ENCODE measurements at regions not wholly inside any gene's neighbourhood (a gene's known extent, or its start where the extent isn't known, plus 50 kb on each side); places are given as distances from the start of the nearest gene placed in this dataset.

DNA sequence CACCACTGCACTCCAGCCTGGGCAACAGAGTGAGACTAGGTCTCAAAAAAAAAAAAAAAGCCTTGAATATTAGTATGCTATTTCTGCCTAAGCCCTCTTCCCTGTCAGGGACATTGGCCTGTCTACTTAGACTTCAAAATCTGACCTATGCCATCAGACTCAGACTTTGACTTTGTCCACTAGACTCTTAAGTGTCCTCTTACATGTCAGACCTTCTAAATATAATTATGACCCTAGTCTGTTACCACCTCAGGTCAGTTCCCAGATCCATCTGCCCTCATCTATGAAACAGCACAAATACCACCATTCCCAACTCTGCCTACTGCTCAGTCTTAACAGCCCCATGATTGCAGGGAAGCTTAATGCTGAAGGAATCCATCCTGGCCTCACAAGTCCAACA lies 244.6 kb downstream of the ZEB2 start:
- DNase-seq (ENCODE audit: extremely low read depth, low read depth) = no peak
- TF ChIP-seq CTCF (IDR thresholded peaks at IDR 0.05; ENCODE audit: low read depth, low read length, missing control alignments) = no peak
- H3K4me3 ChIP-seq (replicated peaks; ENCODE audit: low read depth, low read length) = no peak overlapping the region

DNA sequence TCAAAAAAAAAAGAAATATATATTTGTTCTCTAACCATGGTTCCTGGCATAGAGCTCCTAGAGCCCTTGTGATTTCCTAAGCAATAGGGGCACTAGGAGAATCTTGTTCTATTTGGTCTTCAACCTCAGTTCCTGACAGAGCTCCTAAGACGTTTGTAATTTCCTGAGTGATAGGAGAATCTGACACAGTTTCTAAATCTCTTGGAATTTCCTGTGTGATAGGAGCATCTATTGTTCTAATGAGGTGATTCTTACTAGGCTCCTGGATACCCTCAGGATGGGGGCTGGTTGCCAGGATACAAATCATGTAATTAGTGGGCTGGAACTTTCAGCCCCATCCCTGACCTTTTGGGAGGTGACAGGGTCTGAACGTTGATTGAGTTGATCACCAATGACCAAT lies 245.8 kb downstream of the ZEB2 start:
- no peak for TF ChIP-seq CTCF (IDR thresholded peaks at IDR 0.05; ENCODE audit: low read depth, low read length, missing control alignments)
- no peak for DNase-seq (ENCODE audit: extremely low read depth, low read depth)
- H3K4me3 ChIP-seq (replicated peaks; ENCODE audit: low read depth, low read length) = no peak overlapping the region

GRCh38 chr2:144270951-144271350 lies 249.0 kb downstream of the ZEB2 start:
- no peak for TF ChIP-seq CTCF (IDR thresholded peaks at IDR 0.05; ENCODE audit: low read depth, low read length, missing control alignments)

DNA sequence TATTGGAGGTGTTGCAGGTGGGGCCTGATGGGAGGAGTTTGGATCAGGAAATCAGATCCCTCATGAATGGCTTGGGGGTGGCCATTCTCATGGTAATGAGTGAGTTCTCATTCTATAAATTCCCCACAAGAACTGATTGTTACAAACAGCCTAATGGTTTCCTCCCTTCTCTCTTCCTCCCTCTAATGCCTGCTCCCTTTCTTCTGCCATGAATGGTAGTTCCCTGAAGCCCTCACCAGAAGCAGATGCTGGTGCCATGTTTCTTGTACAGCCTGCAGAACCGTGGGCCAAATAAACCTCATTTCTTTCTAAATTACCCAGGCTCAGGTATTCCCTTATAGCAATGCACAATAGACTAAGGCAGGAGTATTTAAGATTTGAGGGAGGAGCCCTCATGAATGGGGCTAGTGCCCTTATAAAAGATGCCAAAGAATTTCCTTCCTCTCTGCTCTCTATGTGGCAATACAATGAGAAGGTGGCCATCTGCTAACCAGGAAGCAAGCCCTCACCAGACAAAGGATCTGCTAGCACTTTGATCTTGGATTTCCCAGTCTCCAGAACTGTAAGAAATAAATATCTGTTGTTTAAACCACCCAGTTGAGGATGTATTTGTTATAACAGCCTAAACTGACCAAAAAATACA lies 251.8 kb downstream of the ZEB2 start:
- H3K4me3 ChIP-seq (replicated peaks; ENCODE audit: low read depth, low read length) = no peak overlapping the region
- no peak for DNase-seq (ENCODE audit: extremely low read depth, low read depth)
- no peak for TF ChIP-seq CTCF (IDR thresholded peaks at IDR 0.05; ENCODE audit: low read depth, low read length, missing control alignments)

More at GRCh38 chr2:144270951-144271350, 249.0 kb downstream of the ZEB2 start:
- DNase-seq (ENCODE audit: extremely low read depth, low read depth) = no peak
- H3K4me3 ChIP-seq (replicated peaks; ENCODE audit: low read depth, low read length) = no peak overlapping the region

DNA sequence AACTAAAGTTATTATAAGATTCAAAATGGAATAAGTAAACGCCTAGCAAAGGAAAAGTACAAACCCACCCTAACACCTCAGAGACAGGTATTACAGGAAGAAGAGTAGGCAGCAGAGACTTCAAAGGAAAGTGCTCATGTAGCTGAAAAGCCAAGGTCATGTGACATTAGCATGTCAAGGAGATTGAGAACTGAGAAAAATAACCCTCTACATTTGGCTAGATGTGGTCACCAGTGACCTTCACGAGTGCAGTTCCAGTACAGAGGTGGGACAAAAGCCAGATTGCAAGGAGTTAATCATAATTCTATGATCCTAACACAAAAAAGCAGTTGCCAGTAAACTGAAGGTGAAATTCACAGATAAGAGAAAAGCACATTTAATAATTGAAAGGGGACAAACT lies 252.7 kb downstream of the ZEB2 start:
- TF ChIP-seq CTCF (IDR thresholded peaks at IDR 0.05; ENCODE audit: low read depth, low read length, missing control alignments) = no peak
- no peak for DNase-seq (ENCODE audit: extremely low read depth, low read depth)
- no peak overlapping the region for H3K4me3 ChIP-seq (replicated peaks; ENCODE audit: low read depth, low read length)

GRCh38 chr2:144265654-144266053 lies 254.3 kb downstream of the ZEB2 start:
- H3K4me3 ChIP-seq (replicated peaks; ENCODE audit: low read depth, low read length) = no peak overlapping the region
- no peak for DNase-seq (ENCODE audit: extremely low read depth, low read depth)
- TF ChIP-seq CTCF (IDR thresholded peaks at IDR 0.05; ENCODE audit: low read depth, low read length, missing control alignments) = no peak

GRCh38 chr2:144261966-144262365 lies 258.0 kb downstream of the ZEB2 start:
- no peak for TF ChIP-seq CTCF (IDR thresholded peaks at IDR 0.05; ENCODE audit: low read depth, low read length, missing control alignments)
- no peak overlapping the region for H3K4me3 ChIP-seq (replicated peaks; ENCODE audit: low read depth, low read length)
- DNase-seq (ENCODE audit: extremely low read depth, low read depth) = no peak
